GM12878 (cell line): ENCODE measurements at regions not wholly inside any gene's neighbourhood (a gene's known extent, or its start where the extent isn't known, plus 50 kb on each side); places are given as distances from the start of the nearest gene placed in this dataset.

Experiments
- ATAC-seq: fragments of 200-7000 bp; cut with Tn5 transposase; 3 replicates; pipeline ENCODE4 v1.9.1; 2020; ENCODE audit warnings: mild to moderate bottlenecking, moderate library complexity
- BruUV-seq: library from RNA; stranded (reverse); fragments of 400-500 nt; replicated peaks from 2 replicates; lab custom pipeline; 2021; lab: Mats Ljungman, UMichigan
- CTCF ChIA-PET: fragments of 300-600 bp; sonication (Branson Sonifier 250); formaldehyde crosslinking; extraction: SDS; loops from one replicate; lab custom pipeline; 2021; ENCODE audit warnings: inconsistent platforms; lab: Yijun Ruan, JAX
- POLR2A ChIA-PET: fragments of 350-600 bp; formaldehyde crosslinking; extraction: SDS; loops from one replicate; lab custom pipeline; 2021; ENCODE audit warnings: inconsistent platforms; lab: Charles Lee
- RAD21 ChIA-PET: fragments of 300-600 bp; sonication (Branson Sonifier 250); formaldehyde crosslinking; loops from one replicate; lab custom pipeline; 2023; ENCODE audit warnings: antibody characterized with exemption; ENCODE audit not compliant: unreplicated experiment; lab: Charles Lee
- SMC1A ChIA-PET: fragments of 300-600 bp; sonication (Branson Sonifier 250); formaldehyde crosslinking; loops from one replicate; lab custom pipeline; 2023; ENCODE audit not compliant: unreplicated experiment, uncharacterized antibody; lab: Charles Lee
- DNase-seq: peaks from one replicate; pipeline ENCODE4 v3.0.0-alpha.2; 2011; ENCODE audit warnings: low read depth, low spot score
- FAIRE-seq: peaks from 3 replicates; lab custom pipeline; 2011; peaks lifted over from hg19 to GRCh38; lab: Jason Lieb, UNC
- H2AFZ ChIP-seq: 2 replicates; pipeline ENCODE4 v1.6.0; 2011; ENCODE audit warnings: low read depth, low read length, control low read depth; ENCODE audit not compliant: control insufficient read depth
- H3K27ac ChIP-seq: 2 replicates; pipeline ENCODE4 v1.5.1; 2011; ENCODE audit warnings: control low read depth; ENCODE audit not compliant: control insufficient read depth, insufficient read depth
- H3K27me3 ChIP-seq, 2 experiments: replicated peaks in 1 of 2; 2 replicates each; pipeline versions ENCODE4 v1.6.0 to v1.6.1; 2011; ENCODE audit warnings: low read length in 1 of 2; ENCODE audit not compliant: control insufficient read depth in 2 of 2, insufficient read depth in 2 of 2
- H3K36me3 ChIP-seq, 2 experiments: 2 replicates each; pipeline ENCODE4 v1.5.1; 2011; ENCODE audit warnings: low read length in 1 of 2; ENCODE audit not compliant: control insufficient read depth in 2 of 2, insufficient read depth in 2 of 2
- H3K4me1 ChIP-seq: 2 replicates; pipeline ENCODE4 v1.6.1; 2011; ENCODE audit warnings: mild to moderate bottlenecking, low read length, moderate library complexity, mixed read lengths; ENCODE audit not compliant: control insufficient read depth, insufficient read depth
- H3K4me2 ChIP-seq: 2 replicates; pipeline ENCODE4 v1.6.0; 2011; ENCODE audit warnings: control low read depth; ENCODE audit not compliant: control insufficient read depth, insufficient read depth
- H3K4me3 ChIP-seq: fragments of 200-600 bp; sonication (generic); 2 replicates; pipeline ENCODE4 v1.5.1; 2016
- H3K79me2 ChIP-seq: 2 replicates; pipeline ENCODE4 v1.6.0; 2011; ENCODE audit warnings: low read length; ENCODE audit not compliant: control insufficient read depth, insufficient read depth
- H3K9ac ChIP-seq: 2 replicates; pipeline ENCODE4 v1.8.0; 2011; ENCODE audit warnings: low read length, control low read depth, mixed read lengths; ENCODE audit not compliant: control insufficient read depth, insufficient read depth
- H3K9me3 ChIP-seq: replicated peaks from 3 replicates; pipeline ENCODE4 v1.5.1; 2011; ENCODE audit warnings: mild to moderate bottlenecking, low read length; ENCODE audit not compliant: control insufficient read depth, insufficient read depth
- H4K20me1 ChIP-seq: 2 replicates; pipeline ENCODE4 v1.6.0; 2011; ENCODE audit not compliant: control insufficient read depth, insufficient read depth
- BHLHE40 ChIP-seq, 2 experiments: fragments of 450-650 bp in 1 of 2; IDR thresholded peaks; 2 replicates each; pipeline ENCODE4 v1.6.1; 2011 to 2017; ENCODE audit warnings: low read depth in 2 of 2, borderline replicate concordance in 1 of 2, improper control_type of control experiment in 1 of 2, low read length in 1 of 2, mild to moderate bottlenecking in 1 of 2
- BMI1 ChIP-seq: fragments of 450-650 bp; IDR thresholded peaks from 2 replicates; pipeline ENCODE4 v1.6.1; 2016; ENCODE audit warnings: mild to moderate bottlenecking, moderate library complexity, borderline replicate concordance
- CREM ChIP-seq: IDR thresholded peaks from 2 replicates; pipeline ENCODE4 v1.6.1; 2014; ENCODE audit warnings: antibody characterized with exemption, low read depth
- FOXK2 ChIP-seq: fragments of 450-650 bp; IDR thresholded peaks from 2 replicates; pipeline ENCODE4 v1.6.1; 2017; ENCODE audit warnings: mild to moderate bottlenecking, moderate library complexity
- NR2C1 ChIP-seq: fragments of 450-650 bp; IDR thresholded peaks from 2 replicates; pipeline ENCODE4 v1.6.1; 2017; ENCODE audit warnings: antibody characterized with exemption, mild to moderate bottlenecking, moderate library complexity
- SIN3A ChIP-seq: IDR thresholded peaks from 2 replicates; pipeline ENCODE4 v1.6.1; 2012; ENCODE audit warnings: low read depth, low read length, improper control_type of control experiment
- TCF12 ChIP-seq: IDR thresholded peaks from 2 replicates; pipeline ENCODE4 v1.6.1; 2011; ENCODE audit warnings: low read depth, mild to moderate bottlenecking, low read length
- WRNIP1 ChIP-seq: IDR thresholded peaks from 2 replicates; pipeline ENCODE4 v1.6.1; 2011; ENCODE audit warnings: low read depth, low read length, improper control_type of control experiment, borderline replicate concordance
- WGBS: methylation state at CpG from one replicate; pipeline ENCODE4 v1.1.6; 2016; ENCODE audit warnings: low lambda C conversion rate; ENCODE audit not compliant: insufficient replicate concordance, insufficient coverage; ENCODE audit errors: missing lambda C conversion rate; 5-methylcytosine and 5-hydroxymethylcytosine counted together
- in situ Hi-C: fragments of 300-500 bp; cut with MboI; formaldehyde crosslinking; loops from 9 replicates; pipeline ENCODE4 v1.14.3; 2018; ENCODE audit warnings: mixed read lengths
- intact Hi-C: fragments of 100-400 bp; cut with micrococcal nuclease; formaldehyde crosslinking; loops from one replicate; pipeline ENCODE4 v1.14.2; 2022; ENCODE audit not compliant: unreplicated experiment
- TF ChIP-seq, protein P1 (sequence below): fragments of 450-650 bp; IDR thresholded peaks from 2 replicates; pipeline ENCODE4 v1.6.1; 2017; ENCODE audit warnings: mild to moderate bottlenecking
- TF ChIP-seq, protein P2 (sequence below): fragments of 450-650 bp; formaldehyde crosslinking; IDR thresholded peaks from 2 replicates; pipeline ENCODE4 v1.5.0; 2022; ENCODE audit warnings: mild to moderate bottlenecking, missing genetic modification characterization
- TF ChIP-seq, protein P3 (sequence below): IDR thresholded peaks from 2 replicates; pipeline ENCODE4 v1.6.1; 2011; ENCODE audit warnings: borderline replicate concordance, low read depth, mild to moderate bottlenecking, moderate library complexity, low read length; ENCODE audit not compliant: insufficient read depth, poor library complexity, severe bottlenecking
- TF ChIP-seq, protein P4 (sequence below): fragments of 450-650 bp; IDR thresholded peaks from 2 replicates; pipeline ENCODE4 v1.6.1; 2014; ENCODE audit warnings: mild to moderate bottlenecking

DNA sequence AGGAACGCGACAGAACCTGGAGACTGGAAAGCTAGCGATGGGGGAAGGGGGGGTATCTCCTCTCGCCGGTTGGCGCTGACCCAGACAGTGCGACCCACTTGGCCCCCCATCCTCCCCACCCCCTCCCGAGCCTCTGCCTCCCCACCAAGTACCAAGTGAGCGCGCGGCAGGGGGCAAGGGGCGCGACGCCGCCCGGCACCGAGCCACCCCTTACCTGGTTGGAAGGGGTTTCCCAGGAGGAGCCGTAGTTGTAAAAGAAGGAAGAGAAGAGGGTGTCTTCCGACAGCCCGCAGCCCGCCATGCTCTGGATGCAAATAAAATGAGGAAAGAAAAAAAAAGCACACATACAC lies 112.2 kb downstream of the DHX15 start:
- Histone ChIP-seq H3K9me3 (no peaks in the 10 kb centered on the region), H3K79me2 (no peaks in the 10 kb centered on the region), H3K4me2 (peak overlapping the region; percentile 74), H3K36me3 (no peaks in the 10 kb centered on the region), H4K20me1 (no peaks in the 10 kb centered on the region), H3K4me3 (peak overlapping the region; percentile 65), H2AFZ (no peak overlapping the region), H3K27ac (no peak overlapping the region), H3K27me3 (peaks cover 2 to 4% of the 10 kb centered on the region in 2 experiments; a peak in 3 of 4 replicates), H3K4me1 (no peaks in the 10 kb centered on the region; the same call in 1 of the 2 replicates), H3K9ac (no peak overlapping the region)
- FAIRE-seq: no peak
- 10% methylated on average over 20 of the region's 21 CpGs for WGBS
- SMC1A ChIA-PET: no interaction called here
- POLR2A ChIA-PET: no interaction called here
- TF ChIP-seq, protein P1, sequence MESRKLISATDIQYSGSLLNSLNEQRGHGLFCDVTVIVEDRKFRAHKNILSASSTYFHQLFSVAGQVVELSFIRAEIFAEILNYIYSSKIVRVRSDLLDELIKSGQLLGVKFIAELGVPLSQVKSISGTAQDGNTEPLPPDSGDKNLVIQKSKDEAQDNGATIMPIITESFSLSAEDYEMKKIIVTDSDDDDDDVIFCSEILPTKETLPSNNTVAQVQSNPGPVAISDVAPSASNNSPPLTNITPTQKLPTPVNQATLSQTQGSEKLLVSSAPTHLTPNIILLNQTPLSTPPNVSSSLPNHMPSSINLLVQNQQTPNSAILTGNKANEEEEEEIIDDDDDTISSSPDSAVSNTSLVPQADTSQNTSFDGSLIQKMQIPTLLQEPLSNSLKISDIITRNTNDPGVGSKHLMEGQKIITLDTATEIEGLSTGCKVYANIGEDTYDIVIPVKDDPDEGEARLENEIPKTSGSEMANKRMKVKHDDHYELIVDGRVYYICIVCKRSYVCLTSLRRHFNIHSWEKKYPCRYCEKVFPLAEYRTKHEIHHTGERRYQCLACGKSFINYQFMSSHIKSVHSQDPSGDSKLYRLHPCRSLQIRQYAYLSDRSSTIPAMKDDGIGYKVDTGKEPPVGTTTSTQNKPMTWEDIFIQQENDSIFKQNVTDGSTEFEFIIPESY: no peak
- TF ChIP-seq, protein P2, sequence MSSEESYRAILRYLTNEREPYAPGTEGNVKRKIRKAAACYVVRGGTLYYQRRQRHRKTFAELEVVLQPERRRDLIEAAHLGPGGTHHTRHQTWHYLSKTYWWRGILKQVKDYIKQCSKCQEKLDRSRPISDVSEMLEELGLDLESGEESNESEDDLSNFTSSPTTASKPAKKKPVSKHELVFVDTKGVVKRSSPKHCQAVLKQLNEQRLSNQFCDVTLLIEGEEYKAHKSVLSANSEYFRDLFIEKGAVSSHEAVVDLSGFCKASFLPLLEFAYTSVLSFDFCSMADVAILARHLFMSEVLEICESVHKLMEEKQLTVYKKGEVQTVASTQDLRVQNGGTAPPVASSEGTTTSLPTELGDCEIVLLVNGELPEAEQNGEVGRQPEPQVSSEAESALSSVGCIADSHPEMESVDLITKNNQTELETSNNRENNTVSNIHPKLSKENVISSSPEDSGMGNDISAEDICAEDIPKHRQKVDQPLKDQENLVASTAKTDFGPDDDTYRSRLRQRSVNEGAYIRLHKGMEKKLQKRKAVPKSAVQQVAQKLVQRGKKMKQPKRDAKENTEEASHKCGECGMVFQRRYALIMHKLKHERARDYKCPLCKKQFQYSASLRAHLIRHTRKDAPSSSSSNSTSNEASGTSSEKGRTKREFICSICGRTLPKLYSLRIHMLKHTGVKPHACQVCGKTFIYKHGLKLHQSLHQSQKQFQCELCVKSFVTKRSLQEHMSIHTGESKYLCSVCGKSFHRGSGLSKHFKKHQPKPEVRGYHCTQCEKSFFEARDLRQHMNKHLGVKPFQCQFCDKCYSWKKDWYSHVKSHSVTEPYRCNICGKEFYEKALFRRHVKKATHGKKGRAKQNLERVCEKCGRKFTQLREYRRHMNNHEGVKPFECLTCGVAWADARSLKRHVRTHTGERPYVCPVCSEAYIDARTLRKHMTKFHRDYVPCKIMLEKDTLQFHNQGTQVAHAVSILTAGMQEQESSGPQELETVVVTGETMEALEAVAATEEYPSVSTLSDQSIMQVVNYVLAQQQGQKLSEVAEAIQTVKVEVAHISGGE (CRISPR knock-in tag): no peak
- TF ChIP-seq WRNIP1: no peak
- TF ChIP-seq SIN3A: no peak
- no peak for TF ChIP-seq CREM
- TF ChIP-seq, protein P3, sequence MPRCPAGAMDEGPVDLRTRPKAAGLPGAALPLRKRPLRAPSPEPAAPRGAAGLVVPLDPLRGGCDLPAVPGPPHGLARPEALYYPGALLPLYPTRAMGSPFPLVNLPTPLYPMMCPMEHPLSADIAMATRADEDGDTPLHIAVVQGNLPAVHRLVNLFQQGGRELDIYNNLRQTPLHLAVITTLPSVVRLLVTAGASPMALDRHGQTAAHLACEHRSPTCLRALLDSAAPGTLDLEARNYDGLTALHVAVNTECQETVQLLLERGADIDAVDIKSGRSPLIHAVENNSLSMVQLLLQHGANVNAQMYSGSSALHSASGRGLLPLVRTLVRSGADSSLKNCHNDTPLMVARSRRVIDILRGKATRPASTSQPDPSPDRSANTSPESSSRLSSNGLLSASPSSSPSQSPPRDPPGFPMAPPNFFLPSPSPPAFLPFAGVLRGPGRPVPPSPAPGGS: no peak
- TF ChIP-seq TCF12: no peak
- no peak for TF ChIP-seq NR2C1
- no peak for TF ChIP-seq BHLHE40 (IDR thresholded peaks at IDR 0.05; ENCODE audit: borderline replicate concordance in 1 of 2, low read depth in 2 of 2, low read length in 1 of 2)
- no peak for TF ChIP-seq BMI1
- TF ChIP-seq, protein P4, sequence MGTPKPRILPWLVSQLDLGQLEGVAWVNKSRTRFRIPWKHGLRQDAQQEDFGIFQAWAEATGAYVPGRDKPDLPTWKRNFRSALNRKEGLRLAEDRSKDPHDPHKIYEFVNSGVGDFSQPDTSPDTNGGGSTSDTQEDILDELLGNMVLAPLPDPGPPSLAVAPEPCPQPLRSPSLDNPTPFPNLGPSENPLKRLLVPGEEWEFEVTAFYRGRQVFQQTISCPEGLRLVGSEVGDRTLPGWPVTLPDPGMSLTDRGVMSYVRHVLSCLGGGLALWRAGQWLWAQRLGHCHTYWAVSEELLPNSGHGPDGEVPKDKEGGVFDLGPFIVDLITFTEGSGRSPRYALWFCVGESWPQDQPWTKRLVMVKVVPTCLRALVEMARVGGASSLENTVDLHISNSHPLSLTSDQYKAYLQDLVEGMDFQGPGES: no peak
- TF ChIP-seq FOXK2: no peak
- ATAC-seq: no peak
- DNase-seq: no peak
- in situ Hi-C loops: no loop called here
- CTCF ChIA-PET: no interaction called here
- no TSS peak for BruUV-seq
- RAD21 ChIA-PET: no interaction called here
- intact Hi-C loops: no loop called here
